ENCODE measurements at regions not wholly inside any gene's neighbourhood (a gene's known extent, or its start where the extent isn't known, plus 50 kb on each side); places are given as distances from the start of the nearest gene placed in this dataset.

DNA sequence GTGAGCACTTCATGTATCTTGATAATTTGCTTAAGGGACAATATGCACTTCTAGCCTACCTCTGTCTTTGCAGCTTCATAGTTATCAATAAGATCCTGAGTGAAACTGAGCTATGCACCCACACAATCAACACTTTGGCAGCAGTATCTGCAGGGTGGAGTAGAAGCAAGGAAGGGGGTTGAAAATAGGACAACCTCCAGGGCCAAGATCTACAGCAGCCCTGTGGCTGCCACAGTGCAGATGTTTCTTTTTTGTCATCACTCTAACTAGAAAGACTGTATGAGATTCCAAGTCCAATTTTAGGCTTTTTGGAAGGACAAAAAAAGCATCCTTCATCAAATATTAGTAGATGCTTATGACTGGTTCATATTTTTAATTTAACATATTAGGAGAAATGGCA lies 336.1 kb upstream of the CITED2 start:
- Histone ChIP-seq H3K4me1 (replicated peaks in 1 of 2; ENCODE audit: control insufficient read depth in 2 of 2, insufficient read depth in 2 of 2, low read length in 2 of 2) (peaks cover 0 to 11% of the 10 kb centered on the region in 2 experiments; a peak in 4 of 5 replicates), H3K27ac (ENCODE audit: extremely low read depth, low read depth, low read length) (no peak overlapping the region), H3K9ac (ENCODE audit: insufficient read depth in 1 of 2, low read depth in 2 of 2, low read length in 2 of 2) (no peak overlapping the region), H3K9me3 (replicated peaks; ENCODE audit: control insufficient read depth, insufficient read depth, low read depth, low read length) (0 out of 2 replicates have a peak, but pooled peaks cover 3% of the 10 kb centered on the region), H2AFZ (ENCODE audit: low read depth, low read length) (peak overlapping the region; percentile 42; the same call in 1 of the 2 replicates), H4K20me1 (replicated peaks; ENCODE audit: control insufficient read depth, insufficient read depth, low read length) (no peaks in the 10 kb centered on the region), H3K4me2 (ENCODE audit: insufficient read depth, low read length) (no peak overlapping the region), H3K36me3 (ENCODE audit: control insufficient read depth, insufficient read depth, low read length) (no peaks in the 10 kb centered on the region), H3K4me3 (no peak overlapping the region), H3K79me2 (ENCODE audit: control insufficient read depth, insufficient read depth, low read length) (no peaks in the 10 kb centered on the region), H3K9me1 (ENCODE audit: control insufficient read depth, insufficient read depth, low read length) (no peaks in the 10 kb centered on the region), H3K27me3 (ENCODE audit: control insufficient read depth in 2 of 2, insufficient read depth in 2 of 2, low read length in 2 of 2) (no peaks in the 10 kb centered on the region)
- ChIA-PET CTCF (ENCODE audit: low intra/inter-chr PET ratio) (no interaction called here), POLR2A (interaction anchor here (0.6 kb wide), 1 partner anchor 1241 kb away, joined by 3 read pairs; no protein-coding TSS in a partner anchor)
- peak; percentile 15 for FAIRE-seq
- peak; percentile 37; the same call in 1 of the 3 replicates for ATAC-seq
- DNase-seq (ENCODE audit: extremely low read depth in 1 of 4, low spot score in 3 of 4), result no peak
- in situ Hi-C loops (cut with MboI) (no loop called here), intact Hi-C loops (cut with micrococcal nuclease) (no loop called here)
- TF ChIP-seq FOXJ3 (CRISPR knock-in tag; IDR thresholded peaks at IDR 0.05) (no peak), PTRF (tag; IDR thresholded peaks at IDR 0.05) (no peak), ZNF282 (CRISPR knock-in tag; IDR thresholded peaks at IDR 0.05) (no peak), MCM7 (IDR thresholded peaks at IDR 0.05) (no peak), NCOA1 (IDR thresholded peaks at IDR 0.05; ENCODE audit: low read depth) (no peak), CREB1 (IDR thresholded peaks at IDR 0.05) (no peak), CREB1 (CRISPR knock-in tag; IDR thresholded peaks at IDR 0.05) (no peak), BRCA1 (IDR thresholded peaks at IDR 0.05) (no peak), BRCA1 (CRISPR knock-in tag; IDR thresholded peaks at IDR 0.05) (no peak), SMAD1 (IDR thresholded peaks at IDR 0.05; ENCODE audit: low read depth, low read length, partially characterized antibody) (no peak), CHD4 (IDR thresholded peaks at IDR 0.05; ENCODE audit: insufficient read depth, insufficient replicate concordance, low read depth, low read length, poor library complexity, severe bottlenecking) (no peak), PCBP2 (IDR thresholded peaks at IDR 0.05; ENCODE audit: low read depth, low read length, poor library complexity, severe bottlenecking) (no peak), KAT7 (CRISPR knock-in tag; IDR thresholded peaks at IDR 0.05; ENCODE audit: borderline replicate concordance) (no peak), ZZZ3 (IDR thresholded peaks at IDR 0.05) (no peak), ZBTB49 (CRISPR knock-in tag; IDR thresholded peaks at IDR 0.05; ENCODE audit: borderline replicate concordance) (no peak), SETDB1 (IDR thresholded peaks at IDR 0.05; ENCODE audit: low read length) (no peak)
- BruUV-seq (replicated peaks), result no TSS peak

Measured in K562 (cell line).